ENCODE measurements at regions not wholly inside any gene's neighbourhood (a gene's known extent, or its start where the extent isn't known, plus 50 kb on each side); places are given as distances from the start of the nearest gene placed in this dataset.

GRCh38 chr16:58923094-58923493, 189.0 kb upstream of the GOT2 start:
- H2AFZ ChIP-seq = no peak overlapping the region
- intact Hi-C loops (cut with micrococcal nuclease; ENCODE audit: unreplicated experiment) = no loop called here
- ChIA-PET CTCF (no interaction called here), POLR2A (ENCODE audit: unreplicated experiment) (no interaction called here)
- H3K4me3 ChIP-seq = no peak overlapping the region
- TF ChIP-seq CTCF (conservative IDR thresholded peaks at IDR 0.05) (no peak), EZH2 (IDR thresholded peaks at IDR 0.05; ENCODE audit: low read depth) (no peak)
- no peak overlapping the region for H3K4me2 ChIP-seq
- H3K9me2 ChIP-seq (ENCODE audit: insufficient read depth) = no peaks in the 10 kb centered on the region
- no peak for DNase-seq
- no peaks in the 10 kb centered on the region for H3K9me3 ChIP-seq (ENCODE audit: insufficient read depth, low read depth)
- H3F3A ChIP-seq (ENCODE audit: insufficient read depth, low read depth) = no peaks in the 10 kb centered on the region
- no peaks in the 10 kb centered on the region for H4K20me1 ChIP-seq (ENCODE audit: insufficient read depth)
- H3K27ac ChIP-seq = no peak overlapping the region
- H3K79me2 ChIP-seq (ENCODE audit: low read depth) = no peaks in the 10 kb centered on the region
- no peaks in the 10 kb centered on the region for H3K27me3 ChIP-seq (ENCODE audit: insufficient read depth, low read depth)
- no peaks in the 10 kb centered on the region for H3K36me3 ChIP-seq (ENCODE audit: low read depth)
- BruUV-seq (replicated peaks) = no TSS peak
- H3K4me1 ChIP-seq (replicated peaks; ENCODE audit: insufficient read depth) = no peaks in the 10 kb centered on the region

GRCh38 chr16:58913456-58913855, 179.3 kb upstream of the GOT2 start:
- Histone ChIP-seq H3K9me2 (ENCODE audit: insufficient read depth) (no peaks in the 10 kb centered on the region), H3K4me2 (no peak overlapping the region), H3K79me2 (ENCODE audit: low read depth) (no peaks in the 10 kb centered on the region), H3F3A (ENCODE audit: insufficient read depth, low read depth) (no peaks in the 10 kb centered on the region), H3K27me3 (ENCODE audit: insufficient read depth, low read depth) (no peaks in the 10 kb centered on the region), H3K9me3 (ENCODE audit: insufficient read depth, low read depth) (no peaks in the 10 kb centered on the region), H3K27ac (no peak overlapping the region), H3K4me1 (replicated peaks; ENCODE audit: insufficient read depth) (no peaks in the 10 kb centered on the region), H3K4me3 (no peak overlapping the region), H3K36me3 (ENCODE audit: low read depth) (no peaks in the 10 kb centered on the region), H2AFZ (no peak overlapping the region), H4K20me1 (ENCODE audit: insufficient read depth) (no peaks in the 10 kb centered on the region)
- intact Hi-C loops (cut with micrococcal nuclease; ENCODE audit: unreplicated experiment) = no loop called here
- no peak for DNase-seq
- CTCF ChIA-PET = no interaction called here
- POLR2A ChIA-PET (ENCODE audit: unreplicated experiment) = no interaction called here
- TF ChIP-seq EZH2 (IDR thresholded peaks at IDR 0.05; ENCODE audit: low read depth) = no peak
- TF ChIP-seq CTCF (conservative IDR thresholded peaks at IDR 0.05) = no peak
- no TSS peak for BruUV-seq (replicated peaks)

GRCh38 chr16:58912571-58912970, 178.5 kb upstream of the GOT2 start:
- Histone ChIP-seq H3K9me3 (ENCODE audit: insufficient read depth, low read depth) (no peaks in the 10 kb centered on the region), H3F3A (ENCODE audit: insufficient read depth, low read depth) (no peaks in the 10 kb centered on the region), H2AFZ (no peak overlapping the region), H3K79me2 (ENCODE audit: low read depth) (no peaks in the 10 kb centered on the region), H3K27ac (no peak overlapping the region), H3K4me2 (no peak overlapping the region), H3K36me3 (ENCODE audit: low read depth) (no peaks in the 10 kb centered on the region), H3K4me3 (no peak overlapping the region), H3K9me2 (ENCODE audit: insufficient read depth) (no peaks in the 10 kb centered on the region), H3K4me1 (replicated peaks; ENCODE audit: insufficient read depth) (no peaks in the 10 kb centered on the region), H3K27me3 (ENCODE audit: insufficient read depth, low read depth) (no peaks in the 10 kb centered on the region), H4K20me1 (ENCODE audit: insufficient read depth) (no peaks in the 10 kb centered on the region)
- TF ChIP-seq EZH2 (IDR thresholded peaks at IDR 0.05; ENCODE audit: low read depth) (no peak), CTCF (conservative IDR thresholded peaks at IDR 0.05) (no peak)
- no TSS peak for BruUV-seq (replicated peaks)
- ChIA-PET CTCF (no interaction called here), POLR2A (ENCODE audit: unreplicated experiment) (no interaction called here)
- intact Hi-C loops (cut with micrococcal nuclease; ENCODE audit: unreplicated experiment) = no loop called here
- no peak for DNase-seq

Measured in PC-9 (cell line).